K562 (cell line): ENCODE measurements at regions not wholly inside any gene's neighbourhood (a gene's known extent, or its start where the extent isn't known, plus 50 kb on each side); places are given as distances from the start of the nearest gene placed in this dataset.

ENCODE experiments used
- CREM ChIP-seq: IDR thresholded peaks from 2 replicates; pipeline ENCODE4 v1.6.1; 2014; ENCODE audit warnings: antibody characterized with exemption, low read depth
- DPF2 ChIP-seq: fragments of 450-650 bp; IDR thresholded peaks from 2 replicates; pipeline ENCODE4 v1.6.1; 2016
- E2F5 ChIP-seq: sonication (generic); formaldehyde crosslinking; IDR thresholded peaks from 2 replicates; pipeline ENCODE4 v1.8.0; 2022; ENCODE audit warnings: mild to moderate bottlenecking, missing genetic modification reagents
- E2F6 ChIP-seq, 2 experiments: IDR thresholded peaks; 2 replicates each; pipeline ENCODE4 v1.6.1; 2011; ENCODE audit warnings: borderline replicate concordance in 1 of 2, control low read depth in 1 of 2, low read depth in 1 of 2, low read length in 1 of 2, mild to moderate bottlenecking in 1 of 2, mixed read lengths in 1 of 2, moderate library complexity in 1 of 2; ENCODE audit not compliant: insufficient read depth in 1 of 2, insufficient read length in 1 of 2, poor library complexity in 1 of 2, severe bottlenecking in 1 of 2; ENCODE audit errors: extremely low read depth in 1 of 2
- FOSL1 ChIP-seq: fragments of 200-800 bp; sonication (Bioruptor generic); conservative IDR thresholded peaks from 2 replicates; pipeline ENCODE4 v1.6.1; 2016; ENCODE audit warnings: missing genetic modification characterization, missing compliant biosample characterization
- HES1 ChIP-seq: fragments of 450-650 bp; IDR thresholded peaks from 2 replicates; pipeline ENCODE4 v1.6.1; 2016; ENCODE audit warnings: low read depth, mild to moderate bottlenecking, moderate library complexity
- JUN ChIP-seq, 2 experiments: sonication (generic) in 1 of 2; formaldehyde crosslinking in 1 of 2; IDR thresholded peaks; 2 replicates each; pipeline versions ENCODE4 v1.6.1 to v1.8.0; 2012 to 2022; ENCODE audit warnings: borderline replicate concordance in 2 of 2, mild to moderate bottlenecking in 2 of 2, improper control_type of control experiment in 1 of 2, low read depth in 1 of 2, low read length in 1 of 2, missing genetic modification reagents in 1 of 2
- JUNB ChIP-seq: fragments of 450-650 bp; formaldehyde crosslinking; conservative IDR thresholded peaks from 2 replicates; pipeline ENCODE4 v1.4.0; 2020; ENCODE audit warnings: mild to moderate bottlenecking
- L3MBTL2 ChIP-seq: fragments of 450-650 bp; IDR thresholded peaks from 2 replicates; pipeline ENCODE4 v1.6.1; 2016; ENCODE audit warnings: mild to moderate bottlenecking, moderate library complexity
- NEUROD1 ChIP-seq: fragments of 150-350 bp; IDR thresholded peaks from 2 replicates; pipeline ENCODE4 v1.6.1; 2014; ENCODE audit warnings: borderline replicate concordance, low read length, low read depth; ENCODE audit not compliant: partially characterized antibody
- POLR2B ChIP-seq: fragments of 450-650 bp; IDR thresholded peaks from 2 replicates; pipeline ENCODE4 v1.6.1; 2018; ENCODE audit warnings: low read depth; ENCODE audit not compliant: partially characterized antibody
- RCOR1 ChIP-seq, 2 experiments: IDR thresholded peaks; 2 replicates each; pipeline ENCODE4 v1.6.1; 2012; ENCODE audit warnings: low read depth in 2 of 2, low read length in 2 of 2, borderline replicate concordance in 1 of 2, improper control_type of control experiment in 1 of 2
- RFX1 ChIP-seq: fragments of 450-650 bp; IDR thresholded peaks from 2 replicates; pipeline ENCODE4 v1.6.1; 2016; ENCODE audit warnings: mild to moderate bottlenecking, moderate library complexity
- ZNF318 ChIP-seq, 2 experiments: fragments of 450-650 bp; IDR thresholded peaks; 2 replicates each; pipeline ENCODE4 v1.6.1; 2016; ENCODE audit warnings: mild to moderate bottlenecking in 2 of 2, borderline replicate concordance in 1 of 2, low read depth in 1 of 2, moderate library complexity in 1 of 2

GRCh38 chr16:79658301-79659033 is 57.9 kb upstream of the MAF start (continued):
- TF ChIP-seq ZNF318 (IDR thresholded peaks at IDR 0.05; ENCODE audit: borderline replicate concordance in 1 of 2, low read depth in 1 of 2) (no peak), L3MBTL2 (peak; percentile 56; the same call in 1 of the 2 replicates), RFX1 (0 out of 2 replicates have a peak, but pooled peaks have one; percentile 7), HES1 (no peak), JUNB (CRISPR knock-in tag) (peak; percentile 82), FOSL1 (tag) (peak; percentile 100), NEUROD1 (peak; percentile 44), RCOR1 (IDR thresholded peaks at IDR 0.05; ENCODE audit: borderline replicate concordance in 1 of 2, low read depth in 2 of 2, low read length in 2 of 2) (0 out of 4 replicates have a peak, but pooled peaks of 1 of the 2 experiments have one; percentile 2), E2F5 (CRISPR knock-in tag) (no peak), JUN (IDR thresholded peaks at IDR 0.05; ENCODE audit: borderline replicate concordance, low read depth, low read length) (peak; percentile 98), JUN (CRISPR knock-in tag; IDR thresholded peaks at IDR 0.05; ENCODE audit: borderline replicate concordance) (no peak), POLR2B (no peak), CREM (0 out of 2 replicates have a peak, but pooled peaks have one; percentile 19), E2F6 (IDR thresholded peaks at IDR 0.05; ENCODE audit: borderline replicate concordance in 1 of 2, extremely low read depth in 1 of 2, insufficient read depth in 1 of 2, insufficient read length in 1 of 2, low read depth in 1 of 2, low read length in 1 of 2, poor library complexity in 1 of 2, severe bottlenecking in 1 of 2) (no peak), DPF2 (peak; percentile 54; the same call in 1 of the 2 replicates)
